Stimulated activated naive CD4-positive, alpha-beta T cell treated with Interleukin-2 at 50 U/mL for 16 hours (primary cell): ENCODE measurements at regions not wholly inside any gene's neighbourhood (a gene's known extent, or its start where the extent isn't known, plus 50 kb on each side); places are given as distances from the start of the nearest gene placed in this dataset.

Experiments
- DNase-seq: peaks from one replicate; lab custom pipeline; 2025; lab: John Stamatoyannopoulos, UW

GRCh38 chr6:14635934-14636591 lies 518.5 kb downstream of the CD83 start:
- DNase-seq = no peak

GRCh38 chr6:14638435-14638905 lies 520.9 kb downstream of the CD83 start:
- no peak for DNase-seq

GRCh38 chr6:14638906-14639761 lies 521.6 kb downstream of the CD83 start:
- no peak for DNase-seq

GRCh38 chr6:14639983-14640599 lies 522.5 kb downstream of the CD83 start:
- DNase-seq = no peak

- no peak for DNase-seq
Observed at GRCh38 chr6:14640631-14641030, 523.1 kb downstream of the CD83 start.

GRCh38 chr6:14641423-14642135 lies 524.0 kb downstream of the CD83 start:
- DNase-seq = no peak

- DNase-seq = no peak
Observed at GRCh38 chr6:14642136-14642505, 524.5 kb downstream of the CD83 start.

- no peak for DNase-seq
Observed at GRCh38 chr6:14642842-14643241, 525.3 kb downstream of the CD83 start.

- DNase-seq = no peak
Observed at GRCh38 chr6:14644381-14644780, 526.8 kb downstream of the CD83 start.

- no peak for DNase-seq
Observed at GRCh38 chr6:14645221-14645620, 527.6 kb downstream of the CD83 start.

GRCh38 chr6:14645841-14646240 lies 528.3 kb downstream of the CD83 start:
- no peak for DNase-seq

GRCh38 chr6:14646371-14646770 lies 528.8 kb downstream of the CD83 start:
- DNase-seq = no peak

GRCh38 chr6:14647357-14647756 lies 529.8 kb downstream of the CD83 start:
- DNase-seq = no peak

GRCh38 chr6:14652536-14652935 lies 535.0 kb downstream of the CD83 start:
- DNase-seq = no peak

- no peak for DNase-seq
Observed at GRCh38 chr6:14655201-14656061, 537.9 kb downstream of the CD83 start.

GRCh38 chr6:14656078-14656521 lies 538.5 kb downstream of the CD83 start:
- DNase-seq = no peak

GRCh38 chr6:14656649-14657048 lies 539.1 kb downstream of the CD83 start:
- DNase-seq = no peak

- no peak for DNase-seq
Observed at GRCh38 chr6:14658030-14658429, 540.5 kb downstream of the CD83 start.

GRCh38 chr6:14658886-14659561 lies 541.5 kb downstream of the CD83 start:
- no peak for DNase-seq

- DNase-seq = no peak
Observed at GRCh38 chr6:14659841-14660240, 542.3 kb downstream of the CD83 start.
